IMR-90 (cell line): ENCODE measurements at regions not wholly inside any gene's neighbourhood (a gene's known extent, or its start where the extent isn't known, plus 50 kb on each side); places are given as distances from the start of the nearest gene placed in this dataset.

ENCODE experiments used
- ATAC-seq: fragments of 200-7000 bp; cut with Tn5 transposase; 2 replicates; pipeline ENCODE4 v1.9.1; 2020; ENCODE audit warnings: low read depth, mild to moderate bottlenecking, moderate library complexity
- BruUV-seq: library from RNA; stranded (reverse); fragments of 400-500 nt; replicated peaks from 2 replicates; lab custom pipeline; 2021; lab: Mats Ljungman, UMichigan
- CTCF ChIA-PET: fragments of 300-600 bp; formaldehyde crosslinking; extraction: SDS; loops from one replicate; lab custom pipeline; 2021; ENCODE audit warnings: antibody characterized with exemption; lab: Yijun Ruan, JAX
- POLR2A ChIA-PET: fragments of 300-600 bp; sonication (Branson Sonifier 250); formaldehyde crosslinking; loops from one replicate; lab custom pipeline; 2022; ENCODE audit warnings: antibody characterized with exemption; ENCODE audit not compliant: unreplicated experiment; lab: Charles Lee
- DNase-seq: peaks from one replicate; pipeline ENCODE4 v3.0.0; 2013
- H2AFZ ChIP-seq: replicated peaks from 2 replicates; pipeline ENCODE3; 2013; ENCODE audit warnings: low read length, mild to moderate bottlenecking; ENCODE audit not compliant: poor library complexity
- H2AK5ac ChIP-seq: 2 replicates; pipeline ENCODE4 v1.6.1; 2013; ENCODE audit warnings: low read depth, low read length, inconsistent platforms
- H2AK9ac ChIP-seq: replicated peaks from 2 replicates; pipeline ENCODE3; 2013; ENCODE audit warnings: mild to moderate bottlenecking, low read depth, low read length, moderate library complexity; ENCODE audit not compliant: poor library complexity
- H2BK120ac ChIP-seq: 2 replicates; pipeline ENCODE4 v1.6.1; 2013; ENCODE audit warnings: low read depth, low read length, inconsistent platforms
- H2BK15ac ChIP-seq: 3 replicates; pipeline ENCODE4 v1.6.1; 2013; ENCODE audit warnings: low read depth, low read length, inconsistent platforms
- H2BK20ac ChIP-seq: 2 replicates; pipeline ENCODE4 v1.6.1; 2013; ENCODE audit warnings: low read depth, mild to moderate bottlenecking, inconsistent platforms, low read length, moderate library complexity
- H2BK5ac ChIP-seq: 2 replicates; pipeline ENCODE4 v1.6.1; 2013; ENCODE audit warnings: mild to moderate bottlenecking, low read depth, low read length, inconsistent platforms; ENCODE audit not compliant: poor library complexity, severe bottlenecking
- H3K14ac ChIP-seq: replicated peaks from 2 replicates; pipeline ENCODE4 v1.6.1; 2013; ENCODE audit warnings: low read depth, low read length, inconsistent platforms
- H3K18ac ChIP-seq: 2 replicates; pipeline ENCODE4 v1.6.1; 2013; ENCODE audit warnings: low read depth, low read length, control low read depth
- H3K23ac ChIP-seq: 2 replicates; pipeline ENCODE4 v1.6.1; 2013; ENCODE audit warnings: low read depth, low read length, inconsistent platforms
- H3K27ac ChIP-seq: 2 replicates; pipeline ENCODE4 v1.5.1; 2013; ENCODE audit warnings: mild to moderate bottlenecking, control low read depth, low read length; ENCODE audit not compliant: insufficient read depth
- H3K27me3 ChIP-seq: 2 replicates; pipeline ENCODE4 v1.6.1; 2013; ENCODE audit warnings: low read length; ENCODE audit not compliant: control insufficient read depth, insufficient read depth
- H3K36me3 ChIP-seq: 2 replicates; pipeline ENCODE4 v1.6.1; 2013; ENCODE audit warnings: low read length, mixed read lengths; ENCODE audit not compliant: control insufficient read depth, insufficient read depth
- H3K4ac ChIP-seq: 2 replicates; pipeline ENCODE4 v1.6.1; 2013; ENCODE audit warnings: low read depth, low read length, inconsistent platforms
- H3K4me1 ChIP-seq: 2 replicates; pipeline ENCODE4 v1.6.1; 2013; ENCODE audit warnings: low read length, mixed read lengths; ENCODE audit not compliant: control insufficient read depth, insufficient read depth
- H3K4me2 ChIP-seq: 2 replicates; pipeline ENCODE4 v1.6.1; 2013; ENCODE audit warnings: low read depth, mild to moderate bottlenecking, control low read depth, low read length, moderate library complexity
- H3K4me3 ChIP-seq: 2 replicates; pipeline ENCODE4 v1.5.1; 2013; ENCODE audit warnings: low read depth, mild to moderate bottlenecking, control low read depth, low read length, moderate library complexity; ENCODE audit not compliant: insufficient read depth
- H3K56ac ChIP-seq: 2 replicates; pipeline ENCODE4 v1.6.1; 2013; ENCODE audit warnings: low read length, inconsistent platforms; ENCODE audit not compliant: insufficient read depth; ENCODE audit errors: extremely low read depth
- H3K79me1 ChIP-seq, 2 experiments: 2 replicates each; pipeline ENCODE4 v1.6.1; 2013; ENCODE audit warnings: low read length in 2 of 2, inconsistent platforms in 1 of 2, low read depth in 1 of 2
- H3K9ac ChIP-seq: 2 replicates; pipeline ENCODE4 v1.6.1; 2013; ENCODE audit warnings: low read depth, low read length, control low read depth
- H3K9me1 ChIP-seq: 2 replicates; pipeline ENCODE4 v1.6.1; 2013; ENCODE audit warnings: low read length, inconsistent platforms; ENCODE audit not compliant: insufficient read depth
- H3K9me3 ChIP-seq: 2 replicates; pipeline ENCODE4 v1.6.1; 2013; ENCODE audit warnings: low read length; ENCODE audit not compliant: control insufficient read depth, insufficient read depth
- H4K20me1 ChIP-seq: 2 replicates; pipeline ENCODE4 v1.6.1; 2013; ENCODE audit warnings: low read length, inconsistent platforms; ENCODE audit not compliant: insufficient read depth
- H4K5ac ChIP-seq: 2 replicates; pipeline ENCODE4 v1.6.1; 2013; ENCODE audit warnings: mild to moderate bottlenecking, low read depth, low read length, control low read depth
- H4K8ac ChIP-seq, 2 experiments: 2 replicates each; pipeline ENCODE4 v1.6.1; 2013; ENCODE audit warnings: low read depth in 2 of 2, low read length in 2 of 2, control low read depth in 1 of 2, inconsistent platforms in 1 of 2
- H4K91ac ChIP-seq: 2 replicates; pipeline ENCODE4 v1.6.1; 2013; ENCODE audit warnings: low read depth, low read length, inconsistent platforms; ENCODE audit not compliant: insufficient read depth
- BHLHE40 ChIP-seq: fragments of 150-350 bp; IDR thresholded peaks from 2 replicates; pipeline ENCODE4 v1.6.1; 2016; ENCODE audit warnings: mild to moderate bottlenecking, low read depth, low read length
- CEBPB ChIP-seq: IDR thresholded peaks from 2 replicates; pipeline ENCODE4 v1.6.1; 2012; ENCODE audit warnings: low read depth, low read length, improper control_type of control experiment
- MAFK ChIP-seq: IDR thresholded peaks from 2 replicates; pipeline ENCODE4 v1.6.1; 2012; ENCODE audit warnings: low read depth, low read length, improper control_type of control experiment
- MAZ ChIP-seq: IDR thresholded peaks from 2 replicates; pipeline ENCODE4 v1.6.1; 2012; ENCODE audit warnings: low read depth, mild to moderate bottlenecking, low read length, improper control_type of control experiment, moderate library complexity, borderline replicate concordance
- MXI1 ChIP-seq: IDR thresholded peaks from 2 replicates; pipeline ENCODE4 v1.6.1; 2012; ENCODE audit warnings: low read depth, mild to moderate bottlenecking, low read length, moderate library complexity, borderline replicate concordance
- NFE2L2 ChIP-seq: fragments of 150-350 bp; IDR thresholded peaks from 2 replicates; pipeline ENCODE4 v1.6.1; 2016; ENCODE audit warnings: low read depth, mild to moderate bottlenecking, low read length
- RCOR1 ChIP-seq: IDR thresholded peaks from 2 replicates; pipeline ENCODE4 v1.6.1; 2012; ENCODE audit warnings: mild to moderate bottlenecking, low read length, improper control_type of control experiment; ENCODE audit not compliant: insufficient replicate concordance
- USF2 ChIP-seq: fragments of 150-350 bp; IDR thresholded peaks from 2 replicates; pipeline ENCODE4 v1.6.1; 2017; ENCODE audit warnings: mild to moderate bottlenecking, antibody characterized with exemption, low read length, low read depth
- WGBS, 2 experiments: methylation state at CpG; one replicate each; pipeline versions ENCODE4 v1.1.5 to v1.1.7; 2013; ENCODE audit warnings: missing lambda C conversion rate in 2 of 2; ENCODE audit not compliant: insufficient read length in 1 of 2; ENCODE audit errors: extremely low coverage in 2 of 2; 5-methylcytosine and 5-hydroxymethylcytosine counted together
- dilution Hi-C: fragments of 300-500 bp; cut with HindIII; formaldehyde crosslinking; loops from one replicate; pipeline ENCODE4 v1.14.3; 2018; ENCODE audit warnings: low sequenced_read_pairs; ENCODE audit not compliant: unreplicated experiment
- in situ Hi-C: fragments of 300-500 bp; cut with MboI; formaldehyde crosslinking; loops from 3 replicates; pipeline ENCODE4 v1.14.3; 2019; ENCODE audit warnings: low sequenced_read_pairs, inconsistent platforms, mixed read lengths
- intact Hi-C: fragments of 100-400 bp; cut with micrococcal nuclease; formaldehyde crosslinking; loops from 2 replicates; pipeline ENCODE4 v1.10.0; 2022
- TF ChIP-seq, protein P1 (sequence below): fragments of 150-350 bp; IDR thresholded peaks from 2 replicates; pipeline ENCODE4 v1.6.1; 2016; ENCODE audit warnings: low read depth, mild to moderate bottlenecking, low read length, moderate library complexity, borderline replicate concordance
- TF ChIP-seq, protein P2 (sequence below): conservative IDR thresholded peaks from 2 replicates; pipeline ENCODE4 v1.5.1; 2012; ENCODE audit warnings: mild to moderate bottlenecking, low read depth, low read length, improper control_type of control experiment

- H3K14ac ChIP-seq: no peak overlapping the region
- no peaks in the 10 kb centered on the region for H3K9me1 ChIP-seq
- H3K36me3 ChIP-seq: no peaks in the 10 kb centered on the region
- no peak overlapping the region for H4K8ac ChIP-seq
- H3K4me2 ChIP-seq: no peak overlapping the region
- no TSS peak for BruUV-seq
- no peak overlapping the region for H3K23ac ChIP-seq
- no peak overlapping the region for H2BK20ac ChIP-seq
- intact Hi-C loops (no loop called here), in situ Hi-C loops (no loop called here), dilution Hi-C loops (no loop called here)
- no peak overlapping the region for H4K5ac ChIP-seq
- H3K9ac ChIP-seq: no peak overlapping the region
- H4K20me1 ChIP-seq: no peaks in the 10 kb centered on the region
- H3K27me3 ChIP-seq: no peaks in the 10 kb centered on the region
- H2AK9ac ChIP-seq: no peak overlapping the region
- no peak overlapping the region for H3K56ac ChIP-seq
- H4K91ac ChIP-seq: no peak overlapping the region
- no peak overlapping the region for H2BK5ac ChIP-seq
- no peak overlapping the region for H2AK5ac ChIP-seq
- DNase-seq (no peak), ATAC-seq (no peak)
- H2BK15ac ChIP-seq: no peak overlapping the region
- no peak overlapping the region for H2AFZ ChIP-seq
- no peak overlapping the region for H3K18ac ChIP-seq
- H3K4me3 ChIP-seq: no peak overlapping the region
- H3K79me1 ChIP-seq: no peaks in the 10 kb centered on the region
- no peaks in the 10 kb centered on the region for H3K4me1 ChIP-seq
- POLR2A ChIA-PET: no interaction called here
- TF ChIP-seq BHLHE40: no peak
- no peak for TF ChIP-seq MXI1
- no peak for TF ChIP-seq RCOR1
- TF ChIP-seq, protein P1, sequence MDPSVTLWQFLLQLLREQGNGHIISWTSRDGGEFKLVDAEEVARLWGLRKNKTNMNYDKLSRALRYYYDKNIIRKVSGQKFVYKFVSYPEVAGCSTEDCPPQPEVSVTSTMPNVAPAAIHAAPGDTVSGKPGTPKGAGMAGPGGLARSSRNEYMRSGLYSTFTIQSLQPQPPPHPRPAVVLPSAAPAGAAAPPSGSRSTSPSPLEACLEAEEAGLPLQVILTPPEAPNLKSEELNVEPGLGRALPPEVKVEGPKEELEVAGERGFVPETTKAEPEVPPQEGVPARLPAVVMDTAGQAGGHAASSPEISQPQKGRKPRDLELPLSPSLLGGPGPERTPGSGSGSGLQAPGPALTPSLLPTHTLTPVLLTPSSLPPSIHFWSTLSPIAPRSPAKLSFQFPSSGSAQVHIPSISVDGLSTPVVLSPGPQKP: no peak
- TF ChIP-seq, protein P2, sequence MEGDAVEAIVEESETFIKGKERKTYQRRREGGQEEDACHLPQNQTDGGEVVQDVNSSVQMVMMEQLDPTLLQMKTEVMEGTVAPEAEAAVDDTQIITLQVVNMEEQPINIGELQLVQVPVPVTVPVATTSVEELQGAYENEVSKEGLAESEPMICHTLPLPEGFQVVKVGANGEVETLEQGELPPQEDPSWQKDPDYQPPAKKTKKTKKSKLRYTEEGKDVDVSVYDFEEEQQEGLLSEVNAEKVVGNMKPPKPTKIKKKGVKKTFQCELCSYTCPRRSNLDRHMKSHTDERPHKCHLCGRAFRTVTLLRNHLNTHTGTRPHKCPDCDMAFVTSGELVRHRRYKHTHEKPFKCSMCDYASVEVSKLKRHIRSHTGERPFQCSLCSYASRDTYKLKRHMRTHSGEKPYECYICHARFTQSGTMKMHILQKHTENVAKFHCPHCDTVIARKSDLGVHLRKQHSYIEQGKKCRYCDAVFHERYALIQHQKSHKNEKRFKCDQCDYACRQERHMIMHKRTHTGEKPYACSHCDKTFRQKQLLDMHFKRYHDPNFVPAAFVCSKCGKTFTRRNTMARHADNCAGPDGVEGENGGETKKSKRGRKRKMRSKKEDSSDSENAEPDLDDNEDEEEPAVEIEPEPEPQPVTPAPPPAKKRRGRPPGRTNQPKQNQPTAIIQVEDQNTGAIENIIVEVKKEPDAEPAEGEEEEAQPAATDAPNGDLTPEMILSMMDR: no peak
- TF ChIP-seq MAFK: no peak
- no peak for TF ChIP-seq MAZ
- no peak for TF ChIP-seq CEBPB
- no peak for TF ChIP-seq USF2
- no peak for TF ChIP-seq NFE2L2
- H3K9me3 ChIP-seq: no peaks in the 10 kb centered on the region
- no peak overlapping the region for H3K27ac ChIP-seq
- CTCF ChIA-PET: no interaction called here
- 33% methylated on average over 1 of the region's 2 CpGs; no CpG with 5 or more reads in 1 of the 2 experiments for WGBS, 2 experiments
- no peak overlapping the region for H3K4ac ChIP-seq
- H2BK120ac ChIP-seq: no peak overlapping the region
These were observed 256.0 kb downstream of the GRXCR1 start for GRCh38 chr4:43148481-43148880.
